HL-60 (cell line): ENCODE measurements at regions not wholly inside any gene's neighbourhood (a gene's known extent, or its start where the extent isn't known, plus 50 kb on each side); places are given as distances from the start of the nearest gene placed in this dataset.

Experiments used
- GABPA ChIP-seq: IDR thresholded peaks from 2 replicates; pipeline ENCODE4 v1.6.1; 2012; ENCODE audit warnings: low read depth
- POLR2AphosphoS5 ChIP-seq: IDR thresholded peaks from 2 replicates; pipeline ENCODE4 v1.6.1; 2012; ENCODE audit warnings: low read depth
- SPI1 ChIP-seq: IDR thresholded peaks from 2 replicates; pipeline ENCODE4 v1.6.1; 2012; ENCODE audit warnings: low read depth, mild to moderate bottlenecking, borderline replicate concordance
- TF ChIP-seq, protein P1 (sequence below): IDR thresholded peaks from one replicate; pipeline ENCODE4 v1.5.1; 2011; ENCODE audit warnings: low read length, control low read depth, inconsistent platforms; ENCODE audit not compliant: insufficient read depth
- TF ChIP-seq, protein P2 (sequence below): IDR thresholded peaks from 2 replicates; pipeline ENCODE4 v1.6.1; 2012; ENCODE audit warnings: low read depth; ENCODE audit not compliant: insufficient replicate concordance

DNA sequence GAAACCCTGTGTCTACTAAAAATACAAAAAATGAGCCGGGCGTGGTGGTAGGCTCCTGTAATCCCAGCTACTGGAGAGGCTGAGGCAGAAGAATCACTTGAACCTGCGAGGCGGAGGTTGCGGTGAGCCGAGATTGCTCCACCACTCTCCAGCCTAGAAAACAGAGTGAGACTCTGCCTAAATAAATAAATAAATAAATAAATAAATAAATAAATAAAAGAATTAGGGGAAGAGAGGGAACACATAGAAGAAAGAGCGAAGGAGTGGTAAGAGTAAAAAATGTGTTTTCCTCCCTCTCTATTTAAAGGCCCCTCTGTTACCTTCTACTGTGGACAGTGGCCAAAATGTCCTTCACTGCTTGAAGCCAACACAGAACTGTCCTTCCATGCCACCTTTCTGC, 103.9 kb upstream of the SOX21 start:
- TF ChIP-seq, protein P1, sequence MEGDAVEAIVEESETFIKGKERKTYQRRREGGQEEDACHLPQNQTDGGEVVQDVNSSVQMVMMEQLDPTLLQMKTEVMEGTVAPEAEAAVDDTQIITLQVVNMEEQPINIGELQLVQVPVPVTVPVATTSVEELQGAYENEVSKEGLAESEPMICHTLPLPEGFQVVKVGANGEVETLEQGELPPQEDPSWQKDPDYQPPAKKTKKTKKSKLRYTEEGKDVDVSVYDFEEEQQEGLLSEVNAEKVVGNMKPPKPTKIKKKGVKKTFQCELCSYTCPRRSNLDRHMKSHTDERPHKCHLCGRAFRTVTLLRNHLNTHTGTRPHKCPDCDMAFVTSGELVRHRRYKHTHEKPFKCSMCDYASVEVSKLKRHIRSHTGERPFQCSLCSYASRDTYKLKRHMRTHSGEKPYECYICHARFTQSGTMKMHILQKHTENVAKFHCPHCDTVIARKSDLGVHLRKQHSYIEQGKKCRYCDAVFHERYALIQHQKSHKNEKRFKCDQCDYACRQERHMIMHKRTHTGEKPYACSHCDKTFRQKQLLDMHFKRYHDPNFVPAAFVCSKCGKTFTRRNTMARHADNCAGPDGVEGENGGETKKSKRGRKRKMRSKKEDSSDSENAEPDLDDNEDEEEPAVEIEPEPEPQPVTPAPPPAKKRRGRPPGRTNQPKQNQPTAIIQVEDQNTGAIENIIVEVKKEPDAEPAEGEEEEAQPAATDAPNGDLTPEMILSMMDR, result no peak
- TF ChIP-seq POLR2AphosphoS5, result no peak
- TF ChIP-seq, protein P2, sequence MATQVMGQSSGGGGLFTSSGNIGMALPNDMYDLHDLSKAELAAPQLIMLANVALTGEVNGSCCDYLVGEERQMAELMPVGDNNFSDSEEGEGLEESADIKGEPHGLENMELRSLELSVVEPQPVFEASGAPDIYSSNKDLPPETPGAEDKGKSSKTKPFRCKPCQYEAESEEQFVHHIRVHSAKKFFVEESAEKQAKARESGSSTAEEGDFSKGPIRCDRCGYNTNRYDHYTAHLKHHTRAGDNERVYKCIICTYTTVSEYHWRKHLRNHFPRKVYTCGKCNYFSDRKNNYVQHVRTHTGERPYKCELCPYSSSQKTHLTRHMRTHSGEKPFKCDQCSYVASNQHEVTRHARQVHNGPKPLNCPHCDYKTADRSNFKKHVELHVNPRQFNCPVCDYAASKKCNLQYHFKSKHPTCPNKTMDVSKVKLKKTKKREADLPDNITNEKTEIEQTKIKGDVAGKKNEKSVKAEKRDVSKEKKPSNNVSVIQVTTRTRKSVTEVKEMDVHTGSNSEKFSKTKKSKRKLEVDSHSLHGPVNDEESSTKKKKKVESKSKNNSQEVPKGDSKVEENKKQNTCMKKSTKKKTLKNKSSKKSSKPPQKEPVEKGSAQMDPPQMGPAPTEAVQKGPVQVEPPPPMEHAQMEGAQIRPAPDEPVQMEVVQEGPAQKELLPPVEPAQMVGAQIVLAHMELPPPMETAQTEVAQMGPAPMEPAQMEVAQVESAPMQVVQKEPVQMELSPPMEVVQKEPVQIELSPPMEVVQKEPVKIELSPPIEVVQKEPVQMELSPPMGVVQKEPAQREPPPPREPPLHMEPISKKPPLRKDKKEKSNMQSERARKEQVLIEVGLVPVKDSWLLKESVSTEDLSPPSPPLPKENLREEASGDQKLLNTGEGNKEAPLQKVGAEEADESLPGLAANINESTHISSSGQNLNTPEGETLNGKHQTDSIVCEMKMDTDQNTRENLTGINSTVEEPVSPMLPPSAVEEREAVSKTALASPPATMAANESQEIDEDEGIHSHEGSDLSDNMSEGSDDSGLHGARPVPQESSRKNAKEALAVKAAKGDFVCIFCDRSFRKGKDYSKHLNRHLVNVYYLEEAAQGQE, result no peak
- no peak for TF ChIP-seq SPI1
- TF ChIP-seq GABPA, result no peak
